Tibial nerve (tissue), 4 donors: ENCODE measurements at regions not wholly inside any gene's neighbourhood (a gene's known extent, or its start where the extent isn't known, plus 50 kb on each side); places are given as distances from the start of the nearest gene placed in this dataset.

Source experiments
- DNase-seq, 2 donors: peaks; one replicate each; pipeline ENCODE4 v3.0.0-alpha.2; 2019; ENCODE audit warnings: low spot score in 2 of 2
- H3K27ac ChIP-seq, 4 donors: fragments of 200-600 bp; sonication (generic) in 3 of 4; one replicate each; pipeline ENCODE4 v1.5.1; 2017 to 2019; ENCODE audit warnings: mild to moderate bottlenecking in 1 of 4
- H3K27me3 ChIP-seq, 2 donors: fragments of 200-600 bp; sonication (generic) in 1 of 2; one replicate each; pipeline versions ENCODE4 v1.5.1 to v1.6.0; 2017 to 2019
- H3K36me3 ChIP-seq, 3 donors: fragments of 200-600 bp; sonication (generic); one replicate each; pipeline ENCODE4 v1.5.1; 2018 to 2019
- H3K4me1 ChIP-seq, 4 donors: fragments of 200-600 bp; sonication (generic) in 3 of 4; one replicate each; pipeline ENCODE4 v1.5.1; 2017 to 2019
- H3K4me3 ChIP-seq, 4 donors: fragments of 200-600 bp; sonication (generic) in 3 of 4; one replicate each; pipeline ENCODE4 v1.5.1; 2017 to 2019; ENCODE audit warnings: mild to moderate bottlenecking in 1 of 4, moderate library complexity in 1 of 4
- H3K9me3 ChIP-seq, 4 donors: fragments of 200-600 bp; sonication (generic) in 3 of 4; one replicate each; pipeline ENCODE4 v1.5.1; 2017 to 2019
- EP300 ChIP-seq, 2 donors: sonication (generic); formaldehyde crosslinking; IDR thresholded peaks; one replicate each; pipeline ENCODE4 v1.6.1; 2017; ENCODE audit warnings: antibody characterized with exemption in 2 of 2, mild to moderate bottlenecking in 1 of 2
- POLR2A ChIP-seq, 2 donors: fragments of 450-650 bp; IDR thresholded peaks; one replicate each; pipeline ENCODE4 v1.6.1; 2017; ENCODE audit warnings: antibody characterized with exemption in 2 of 2, mild to moderate bottlenecking in 2 of 2, moderate library complexity in 2 of 2
- WGBS, 2 donors: methylation state at CpG; one replicate each; pipeline ENCODE4 v1.1.5; 2018; 5-methylcytosine and 5-hydroxymethylcytosine counted together
- TF ChIP-seq, protein P1 (sequence below), 5 experiments: fragments of 200-600 bp in 3 of 5; fragments of 450-650 bp in 2 of 5; sonication (generic) in 3 of 5; IDR thresholded peaks; one replicate each; pipeline ENCODE4 v1.5.1; 2016 to 2019; ENCODE audit warnings: antibody characterized with exemption in 5 of 5, mild to moderate bottlenecking in 3 of 5, moderate library complexity in 2 of 5

GRCh38 chr6:16956361-16956760 lies 145.5 kb upstream of the STMND1 start:
- no peak overlapping the region for H3K4me3 ChIP-seq
- H3K27me3 ChIP-seq = no peaks in the 10 kb centered on the region
- H3K4me1 ChIP-seq = no peaks in the 10 kb centered on the region
- 71 to 74% methylated on average over 2 of the region's 2 CpGs for WGBS, 2 donors
- DNase-seq = no peak
- no peaks in the 10 kb centered on the region for H3K9me3 ChIP-seq
- no peaks in the 10 kb centered on the region for H3K36me3 ChIP-seq
- H3K27ac ChIP-seq = no peak overlapping the region
- no peak for TF ChIP-seq EP300 (IDR thresholded peaks at IDR 0.05)
- no peak for TF ChIP-seq POLR2A (IDR thresholded peaks at IDR 0.05)
- TF ChIP-seq, protein P1, sequence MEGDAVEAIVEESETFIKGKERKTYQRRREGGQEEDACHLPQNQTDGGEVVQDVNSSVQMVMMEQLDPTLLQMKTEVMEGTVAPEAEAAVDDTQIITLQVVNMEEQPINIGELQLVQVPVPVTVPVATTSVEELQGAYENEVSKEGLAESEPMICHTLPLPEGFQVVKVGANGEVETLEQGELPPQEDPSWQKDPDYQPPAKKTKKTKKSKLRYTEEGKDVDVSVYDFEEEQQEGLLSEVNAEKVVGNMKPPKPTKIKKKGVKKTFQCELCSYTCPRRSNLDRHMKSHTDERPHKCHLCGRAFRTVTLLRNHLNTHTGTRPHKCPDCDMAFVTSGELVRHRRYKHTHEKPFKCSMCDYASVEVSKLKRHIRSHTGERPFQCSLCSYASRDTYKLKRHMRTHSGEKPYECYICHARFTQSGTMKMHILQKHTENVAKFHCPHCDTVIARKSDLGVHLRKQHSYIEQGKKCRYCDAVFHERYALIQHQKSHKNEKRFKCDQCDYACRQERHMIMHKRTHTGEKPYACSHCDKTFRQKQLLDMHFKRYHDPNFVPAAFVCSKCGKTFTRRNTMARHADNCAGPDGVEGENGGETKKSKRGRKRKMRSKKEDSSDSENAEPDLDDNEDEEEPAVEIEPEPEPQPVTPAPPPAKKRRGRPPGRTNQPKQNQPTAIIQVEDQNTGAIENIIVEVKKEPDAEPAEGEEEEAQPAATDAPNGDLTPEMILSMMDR (IDR thresholded peaks at IDR 0.05) = no peak

GRCh38 chr6:16955899-16956298 lies 146.0 kb upstream of the STMND1 start:
- no peaks in the 10 kb centered on the region for H3K36me3 ChIP-seq
- H3K27ac ChIP-seq = no peak overlapping the region
- H3K4me1 ChIP-seq = no peaks in the 10 kb centered on the region
- no peak for DNase-seq
- H3K9me3 ChIP-seq = no peaks in the 10 kb centered on the region
- H3K4me3 ChIP-seq = no peak overlapping the region
- no peaks in the 10 kb centered on the region for H3K27me3 ChIP-seq
- TF ChIP-seq POLR2A (IDR thresholded peaks at IDR 0.05) (no peak), EP300 (IDR thresholded peaks at IDR 0.05) (no peak)
- TF ChIP-seq, protein P1 (IDR thresholded peaks at IDR 0.05) = no peak
- 72 to 73% methylated on average over 5 of the region's 5 CpGs for WGBS, 2 donors

DNA sequence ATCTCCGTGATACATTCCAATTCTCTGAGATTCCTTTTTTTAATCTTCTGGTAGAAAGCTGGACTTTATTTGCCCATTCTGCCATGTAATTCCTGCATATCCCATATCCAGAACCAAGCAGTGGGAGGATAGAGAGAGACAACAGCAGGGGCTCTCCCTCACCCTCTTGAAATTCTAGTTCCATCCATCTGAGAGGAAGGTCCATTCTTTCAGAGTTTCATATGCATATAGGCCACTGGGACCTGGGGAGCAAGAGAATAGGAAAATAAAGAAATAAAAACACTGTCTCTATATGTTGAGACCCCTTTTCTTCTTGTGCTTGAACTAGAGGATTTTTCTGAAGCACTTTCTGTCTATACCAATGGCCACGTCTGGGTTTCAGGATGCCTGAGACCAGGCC lies 147.9 kb upstream of the STMND1 start:
- DNase-seq = no peak
- H3K9me3 ChIP-seq = no peaks in the 10 kb centered on the region
- H3K27me3 ChIP-seq = no peaks in the 10 kb centered on the region
- H3K36me3 ChIP-seq = no peaks in the 10 kb centered on the region
- no peak overlapping the region for H3K27ac ChIP-seq
- TF ChIP-seq EP300 (IDR thresholded peaks at IDR 0.05) = no peak
- no peak for TF ChIP-seq POLR2A (IDR thresholded peaks at IDR 0.05)
- TF ChIP-seq, protein P1 (IDR thresholded peaks at IDR 0.05) = no peak
- WGBS, 2 donors = 57 to 87% methylated on average over 2 of the region's 2 CpGs
- H3K4me3 ChIP-seq = no peak overlapping the region
- H3K4me1 ChIP-seq = no peaks in the 10 kb centered on the region

GRCh38 chr6:16953446-16953845 lies 148.4 kb upstream of the STMND1 start:
- Histone ChIP-seq H3K4me1 (no peaks in the 10 kb centered on the region), H3K27ac (no peak overlapping the region), H3K4me3 (no peak overlapping the region), H3K9me3 (no peaks in the 10 kb centered on the region), H3K36me3 (no peaks in the 10 kb centered on the region), H3K27me3 (no peaks in the 10 kb centered on the region)
- no peak for TF ChIP-seq EP300 (IDR thresholded peaks at IDR 0.05)
- TF ChIP-seq POLR2A (IDR thresholded peaks at IDR 0.05) = no peak
- WGBS, 2 donors = 94 to 97% methylated on average over 1 of the region's 1 CpG
- DNase-seq = no peak

GRCh38 chr6:16950825-16951495 lies 150.9 kb upstream of the STMND1 start:
- 90 to 94% methylated on average over 1 of the region's 1 CpG for WGBS, 2 donors
- Histone ChIP-seq H3K4me3 (no peak overlapping the region), H3K4me1 (peaks cover 0 to 12% (median 0%) of the 10 kb centered on the region in 4 donors), H3K27ac (no peak overlapping the region), H3K27me3 (no peaks in the 10 kb centered on the region), H3K36me3 (no peaks in the 10 kb centered on the region), H3K9me3 (no peaks in the 10 kb centered on the region)
- TF ChIP-seq, protein P1 (IDR thresholded peaks at IDR 0.05) = no peak
- TF ChIP-seq EP300 (IDR thresholded peaks at IDR 0.05) (no peak), POLR2A (IDR thresholded peaks at IDR 0.05) (no peak)
- DNase-seq = no peak
